ENCODE measurements at regions not wholly inside any gene's neighbourhood (a gene's known extent, or its start where the extent isn't known, plus 50 kb on each side); places are given as distances from the start of the nearest gene placed in this dataset.

- TF ChIP-seq, protein P1, sequence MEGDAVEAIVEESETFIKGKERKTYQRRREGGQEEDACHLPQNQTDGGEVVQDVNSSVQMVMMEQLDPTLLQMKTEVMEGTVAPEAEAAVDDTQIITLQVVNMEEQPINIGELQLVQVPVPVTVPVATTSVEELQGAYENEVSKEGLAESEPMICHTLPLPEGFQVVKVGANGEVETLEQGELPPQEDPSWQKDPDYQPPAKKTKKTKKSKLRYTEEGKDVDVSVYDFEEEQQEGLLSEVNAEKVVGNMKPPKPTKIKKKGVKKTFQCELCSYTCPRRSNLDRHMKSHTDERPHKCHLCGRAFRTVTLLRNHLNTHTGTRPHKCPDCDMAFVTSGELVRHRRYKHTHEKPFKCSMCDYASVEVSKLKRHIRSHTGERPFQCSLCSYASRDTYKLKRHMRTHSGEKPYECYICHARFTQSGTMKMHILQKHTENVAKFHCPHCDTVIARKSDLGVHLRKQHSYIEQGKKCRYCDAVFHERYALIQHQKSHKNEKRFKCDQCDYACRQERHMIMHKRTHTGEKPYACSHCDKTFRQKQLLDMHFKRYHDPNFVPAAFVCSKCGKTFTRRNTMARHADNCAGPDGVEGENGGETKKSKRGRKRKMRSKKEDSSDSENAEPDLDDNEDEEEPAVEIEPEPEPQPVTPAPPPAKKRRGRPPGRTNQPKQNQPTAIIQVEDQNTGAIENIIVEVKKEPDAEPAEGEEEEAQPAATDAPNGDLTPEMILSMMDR (conservative IDR thresholded peaks at IDR 0.05 in 1 of 2, IDR thresholded peaks at IDR 0.05 in 1 of 2; ENCODE audit: extremely low read depth in 1 of 2, insufficient read depth in 1 of 2, low read depth in 1 of 2, low read length in 2 of 2): no peak
- no peak for TF ChIP-seq EZH2 (IDR thresholded peaks at IDR 0.05; ENCODE audit: borderline replicate concordance, low read length)
Observed at GRCh38 chr2:2874805-2875204, 502.8 kb downstream of the EIPR1 start.

Data from mammary epithelial cell (primary cell).